ENCODE measurements at regions not wholly inside any gene's neighbourhood (a gene's known extent, or its start where the extent isn't known, plus 50 kb on each side); places are given as distances from the start of the nearest gene placed in this dataset.
A peak's percentile ranks its signal among the peaks of the same experiment; 100 is the strongest.
"Not testable (repeated sequence)": the region's sequence is repeated elsewhere in the genome, so short reads cannot be mapped to it uniquely, and the experiment has no call there.

- not testable (repeated sequence) for DNase-seq
These were observed 353.5 kb upstream of the HS6ST1 start for GRCh38 chr2:128671981-128672757.

- DNase-seq: not testable (repeated sequence)
These were observed 361.0 kb upstream of the HS6ST1 start for GRCh38 chr2:128679680-128680079.

DNA sequence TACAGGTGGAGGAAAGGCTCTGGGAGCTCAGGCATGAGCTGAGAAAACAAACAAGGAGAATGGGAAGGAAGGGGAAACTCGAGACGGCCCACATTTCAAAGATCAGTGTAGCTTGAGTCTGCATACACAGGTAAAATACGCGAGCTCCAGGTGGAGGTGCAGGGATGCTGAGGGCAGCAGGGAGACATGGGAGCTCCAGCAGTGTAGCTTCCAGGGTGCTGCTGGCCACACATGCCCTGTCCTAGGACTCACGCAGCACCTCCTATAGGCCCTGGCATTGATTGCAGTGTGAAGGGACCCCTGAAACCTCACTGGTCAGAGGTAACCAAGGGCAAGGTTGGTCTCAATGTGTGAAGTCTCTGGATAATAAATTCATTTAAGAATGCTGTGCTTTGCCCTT lies 362.8 kb upstream of the HS6ST1 start:
- no peak for DNase-seq

GRCh38 chr2:128682266-128682665 lies 363.6 kb upstream of the HS6ST1 start:
- DNase-seq: no peak

DNA sequence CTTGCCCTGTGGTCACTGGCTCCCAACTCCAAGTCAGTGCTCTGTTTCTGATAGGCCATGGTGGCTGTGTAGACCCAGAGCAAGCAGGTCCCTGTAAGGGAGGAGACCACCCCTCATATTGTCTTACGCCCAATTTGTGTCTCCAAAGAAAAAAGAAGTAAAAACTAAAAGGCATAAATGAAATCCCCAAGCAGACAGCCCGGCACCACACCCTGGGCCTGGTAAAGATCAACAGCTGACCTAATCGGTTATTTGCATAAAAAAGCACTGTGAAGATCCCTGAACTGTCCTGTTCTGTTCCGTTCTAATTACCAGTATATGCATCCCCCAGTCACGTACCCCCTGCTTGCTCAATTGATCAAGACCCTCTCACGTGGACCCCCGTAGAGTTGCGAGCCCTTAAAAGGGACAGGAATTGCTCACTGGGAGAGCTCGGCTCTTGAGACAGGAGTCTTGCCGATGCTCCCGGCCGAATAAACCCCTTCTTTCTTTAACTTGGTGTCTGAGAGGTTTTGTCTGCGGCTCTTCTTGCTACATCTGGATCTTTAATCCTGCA lies 364.1 kb upstream of the HS6ST1 start:
- no peak for DNase-seq

- DNase-seq: no peak
These were observed 365.9 kb upstream of the HS6ST1 start for GRCh38 chr2:128684523-128684922.

DNA sequence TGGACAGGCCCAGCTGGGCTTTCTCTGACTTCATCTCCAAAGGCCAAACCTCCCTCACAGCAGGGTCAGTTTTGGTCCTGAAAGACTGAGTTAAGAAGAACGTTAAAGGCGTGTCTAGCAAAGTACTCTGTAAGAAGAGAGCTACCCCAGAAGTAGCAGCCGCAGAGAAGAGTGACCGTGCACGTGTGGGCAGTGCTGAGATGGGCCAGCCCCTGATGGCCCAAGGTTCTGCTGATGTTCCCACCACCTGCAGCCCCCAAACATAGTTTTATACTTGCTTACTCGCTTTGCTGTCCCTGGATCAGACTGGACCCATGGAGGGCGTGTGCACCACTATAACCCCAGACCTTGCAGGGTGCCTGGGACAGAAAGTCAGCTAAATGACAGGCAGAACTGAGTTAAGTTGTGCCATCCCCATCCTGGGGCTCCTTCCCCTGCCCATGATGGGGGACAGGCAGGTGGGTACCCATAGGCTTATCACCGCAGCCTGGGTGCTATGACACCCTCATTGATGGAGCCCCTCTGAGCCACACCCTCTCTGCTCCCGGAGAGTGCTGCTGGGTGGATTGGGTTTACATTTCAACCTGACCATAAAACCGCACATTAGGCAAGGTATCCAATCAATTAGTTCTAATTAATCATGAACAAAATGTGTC lies 367.3 kb upstream of the HS6ST1 start:
- DNase-seq: no peak

GRCh38 chr2:128686497-128686859 lies 367.8 kb upstream of the HS6ST1 start:
- peak; percentile 7 for DNase-seq

DNA sequence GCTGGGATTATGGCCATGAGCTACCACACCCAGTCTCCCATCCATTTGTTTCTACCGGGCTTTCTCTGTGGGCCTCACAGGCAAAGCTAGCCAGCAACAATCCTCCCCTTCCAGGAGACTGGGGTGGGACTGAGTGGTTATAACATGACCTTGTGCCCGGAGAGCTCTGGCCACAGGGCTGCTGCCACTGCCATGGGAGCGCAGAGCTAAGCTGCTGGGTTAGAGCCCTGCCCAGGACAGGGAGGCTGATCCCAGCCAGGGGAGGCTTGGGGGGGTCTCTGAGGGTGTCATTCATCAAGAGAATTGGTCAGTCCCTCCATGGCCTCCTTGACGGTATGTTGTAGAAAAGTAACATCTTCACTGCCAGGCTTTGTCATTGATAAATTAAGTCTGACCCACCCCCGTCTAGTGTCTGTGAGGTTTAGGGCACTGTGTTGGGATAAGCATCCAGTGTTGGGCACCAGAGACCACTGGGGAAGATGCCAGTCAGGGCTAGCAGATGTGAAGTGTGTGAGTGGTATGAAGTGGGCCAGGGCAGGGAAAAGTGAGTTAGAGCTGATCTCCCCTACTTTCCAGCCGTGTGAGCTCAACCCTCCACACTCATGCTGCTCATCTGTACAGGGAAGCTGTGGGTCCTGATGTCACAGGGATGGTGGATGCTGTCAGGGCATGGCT lies 368.4 kb upstream of the HS6ST1 start:
- DNase-seq: no peak

- no peak for DNase-seq
These were observed 368.9 kb upstream of the HS6ST1 start for GRCh38 chr2:128687565-128687964.

DNA sequence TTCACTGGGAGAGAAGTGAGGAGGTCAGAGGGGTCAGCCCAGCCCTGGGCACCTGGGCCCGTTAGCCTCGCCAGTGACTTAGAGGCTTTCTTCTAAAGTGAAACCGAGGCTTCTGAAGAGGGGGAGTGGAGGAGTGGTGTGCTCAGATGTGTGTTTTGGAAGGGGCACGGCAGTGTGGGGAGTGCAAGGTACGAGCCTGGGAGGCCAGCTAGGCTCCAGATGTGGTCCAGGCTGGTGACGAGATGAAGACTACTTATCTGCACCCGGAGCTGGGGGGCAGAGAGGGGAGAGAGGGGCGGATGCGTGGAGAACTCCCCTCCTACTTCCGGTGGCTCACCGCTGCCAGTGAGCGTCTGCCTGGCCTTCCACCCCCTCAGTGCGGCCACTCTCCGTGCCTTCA lies 371.3 kb upstream of the HS6ST1 start:
- no peak for DNase-seq

- DNase-seq: no peak
These were observed 371.8 kb upstream of the HS6ST1 start for GRCh38 chr2:128690431-128690830.

DNA sequence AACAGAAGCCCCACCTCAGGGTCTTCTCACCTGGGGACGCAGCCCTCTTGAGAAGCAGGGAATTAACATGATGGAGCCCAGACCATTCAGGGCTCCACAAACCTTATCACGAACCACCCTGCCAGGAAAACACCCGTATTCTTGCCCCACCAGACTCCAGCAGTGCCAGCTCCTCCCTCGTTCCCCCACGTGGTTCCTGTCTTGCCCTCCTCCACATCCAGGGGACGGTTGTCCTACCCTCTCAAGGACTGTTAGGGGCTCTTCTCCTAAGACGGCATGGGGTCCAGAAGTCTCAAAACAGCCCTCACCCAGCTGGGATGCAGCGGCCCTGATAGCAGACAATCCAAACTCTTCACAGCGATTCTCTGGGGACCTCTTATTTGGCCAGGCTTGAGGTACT lies 372.2 kb upstream of the HS6ST1 start:
- no peak for DNase-seq

GRCh38 chr2:128691526-128691925 lies 372.9 kb upstream of the HS6ST1 start:
- no peak for DNase-seq

DNA sequence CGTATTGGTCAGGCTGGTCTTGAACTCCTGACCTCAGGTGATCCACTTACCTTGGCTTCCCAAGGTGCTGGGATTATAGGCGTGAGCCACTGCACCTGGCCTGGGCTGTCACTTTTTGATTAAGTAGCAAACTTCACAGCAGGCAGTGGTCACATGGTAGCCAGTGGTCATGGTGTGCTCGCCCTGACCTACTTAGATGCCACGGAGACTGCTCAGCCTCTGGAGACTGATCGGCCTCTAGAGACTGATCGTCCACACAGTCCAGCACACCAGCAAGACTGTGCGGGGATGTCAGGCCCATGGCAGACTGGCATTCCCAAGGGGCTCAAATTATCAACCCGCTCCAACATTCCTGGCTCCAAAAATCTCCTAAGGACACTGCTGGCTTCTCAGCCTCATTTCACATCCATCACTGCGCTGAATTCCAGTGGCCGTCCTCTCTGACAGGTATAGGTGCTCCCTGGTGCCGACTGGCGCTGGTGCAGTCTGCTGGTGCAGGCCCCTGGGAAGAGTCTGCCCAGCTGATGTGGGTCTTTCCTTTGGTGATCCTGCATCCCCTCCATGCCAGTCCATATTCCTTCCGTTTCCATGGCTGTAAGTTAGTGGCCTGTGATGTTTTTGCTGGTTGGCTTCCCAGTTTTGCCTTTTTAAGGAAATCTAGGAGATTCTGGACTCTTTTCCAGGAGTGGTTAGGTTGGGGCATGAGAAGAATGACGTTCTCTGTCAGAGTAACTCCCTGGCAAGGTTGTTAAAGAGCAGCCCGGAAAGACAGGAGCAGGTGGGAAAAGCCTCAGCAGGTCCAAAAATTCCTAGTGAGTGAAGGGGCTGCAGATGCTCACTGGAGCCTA lies 374.5 kb upstream of the HS6ST1 start:
- DNase-seq: no peak

DNA sequence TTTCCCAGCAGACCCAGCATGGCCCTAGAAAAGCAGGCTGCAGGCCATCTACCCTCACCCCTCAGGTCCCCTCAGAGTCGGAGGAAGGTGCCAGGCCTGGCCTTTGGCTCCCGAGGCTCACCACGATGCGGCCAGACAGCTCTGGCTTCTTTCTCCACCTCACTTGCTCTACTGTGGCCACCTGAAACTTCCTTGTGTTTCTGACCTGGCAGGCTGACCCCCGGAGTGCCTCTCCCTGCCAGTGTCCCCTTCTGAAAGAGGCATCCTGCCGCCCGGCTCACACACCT lies 375.0 kb upstream of the HS6ST1 start:
- DNase-seq: no peak

DNA sequence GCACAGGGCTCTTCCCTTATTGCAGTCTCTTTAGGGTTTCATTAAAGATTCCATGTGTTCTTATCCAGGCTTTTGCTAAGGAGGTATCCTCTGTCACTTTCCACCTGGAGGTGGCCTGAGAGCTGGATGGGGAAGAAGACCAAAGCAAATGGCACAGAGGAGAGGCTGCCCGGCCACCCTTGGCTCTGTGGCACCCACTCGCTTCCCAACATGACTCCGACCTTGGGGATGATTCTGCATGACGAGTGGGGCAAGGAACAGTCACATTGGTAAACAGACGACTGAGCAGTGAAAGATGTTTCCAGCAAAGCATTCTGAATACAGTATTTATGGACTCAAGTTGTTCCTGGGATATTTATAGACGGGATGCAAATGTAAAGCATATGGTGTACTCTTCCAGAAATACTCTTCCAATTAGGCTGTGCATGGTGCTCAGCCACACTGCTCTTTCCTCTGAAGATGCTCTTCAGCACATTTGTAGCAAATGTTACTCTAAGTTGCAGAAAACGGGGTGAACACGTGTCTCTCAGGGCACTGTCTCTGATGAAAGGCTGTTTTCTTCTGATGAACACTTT lies 377.1 kb upstream of the HS6ST1 start:
- no peak for DNase-seq

DNA sequence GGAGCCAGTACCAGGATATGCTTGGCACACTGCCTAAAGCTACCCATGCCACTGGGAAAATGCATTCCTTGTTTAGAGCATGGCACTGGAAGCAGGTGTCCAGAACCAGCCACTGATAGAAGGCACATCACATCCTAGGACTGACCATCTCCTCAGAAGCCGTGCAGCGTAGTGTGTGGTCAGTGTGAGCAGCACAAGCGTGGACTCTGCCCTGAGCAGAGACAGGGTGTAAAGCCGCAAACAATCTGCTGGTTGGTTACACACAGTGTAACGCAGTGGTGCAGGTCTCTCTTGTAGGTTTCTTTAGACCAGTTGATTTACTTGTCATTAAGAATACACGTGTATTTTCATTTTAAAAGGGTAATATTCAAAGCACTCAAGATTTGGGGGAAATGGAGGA lies 377.8 kb upstream of the HS6ST1 start:
- no peak for DNase-seq

DNA sequence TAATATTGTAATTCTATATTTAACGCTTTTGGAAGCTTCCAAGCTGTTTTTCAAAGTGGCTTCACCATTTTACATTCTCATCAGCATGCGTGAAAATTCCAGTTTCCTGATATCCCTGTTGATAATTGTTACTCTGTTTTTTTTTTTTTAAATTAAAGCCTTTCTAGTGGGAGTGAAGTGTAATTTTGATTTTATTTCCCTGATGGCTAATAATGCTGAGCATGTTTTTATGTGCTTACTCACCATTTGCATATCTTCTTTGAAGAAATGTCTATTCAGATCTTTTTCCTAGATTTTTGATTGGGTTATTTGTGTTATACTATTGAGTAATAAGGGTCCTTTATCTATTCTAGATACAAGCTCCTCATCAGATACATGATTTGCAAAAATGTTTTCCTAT lies 382.8 kb upstream of the HS6ST1 start:
- DNase-seq: no peak

GRCh38 chr2:128702616-128703015 lies 383.9 kb upstream of the HS6ST1 start:
- no peak for DNase-seq

DNA sequence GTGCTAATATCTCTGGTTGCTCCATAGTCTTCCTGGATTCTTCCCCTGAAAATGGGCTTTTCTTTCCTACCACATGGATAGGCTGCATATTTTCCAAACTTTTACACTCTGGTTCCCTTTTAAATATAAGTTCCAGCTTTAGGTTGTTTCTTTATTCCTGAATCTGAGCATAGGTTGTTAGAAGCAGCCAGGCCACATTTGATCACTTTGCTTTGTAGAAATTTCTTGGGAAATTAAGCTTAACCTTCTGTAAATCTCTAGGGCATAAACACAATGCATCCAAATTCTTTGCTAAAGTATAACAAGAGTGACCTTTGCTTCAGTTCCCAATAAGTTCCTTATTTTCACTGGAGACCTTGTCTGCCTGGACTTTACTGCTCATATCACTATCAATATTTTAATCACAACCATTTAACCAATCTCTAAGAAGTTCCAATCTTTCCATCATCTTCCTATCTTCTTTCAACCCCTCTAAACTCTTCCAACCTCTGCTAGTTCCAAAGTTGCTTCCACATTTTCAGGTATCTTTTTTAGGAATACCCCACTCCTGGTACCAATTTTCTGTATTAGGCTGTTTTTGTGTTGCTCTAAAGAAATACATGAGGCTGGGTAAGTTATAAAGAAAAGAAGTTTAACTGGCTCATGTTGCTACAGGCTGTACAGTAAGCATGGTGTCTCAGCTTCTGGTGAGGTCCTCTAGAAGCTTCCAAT lies 389.6 kb upstream of the HS6ST1 start:
- DNase-seq: no peak

DNA sequence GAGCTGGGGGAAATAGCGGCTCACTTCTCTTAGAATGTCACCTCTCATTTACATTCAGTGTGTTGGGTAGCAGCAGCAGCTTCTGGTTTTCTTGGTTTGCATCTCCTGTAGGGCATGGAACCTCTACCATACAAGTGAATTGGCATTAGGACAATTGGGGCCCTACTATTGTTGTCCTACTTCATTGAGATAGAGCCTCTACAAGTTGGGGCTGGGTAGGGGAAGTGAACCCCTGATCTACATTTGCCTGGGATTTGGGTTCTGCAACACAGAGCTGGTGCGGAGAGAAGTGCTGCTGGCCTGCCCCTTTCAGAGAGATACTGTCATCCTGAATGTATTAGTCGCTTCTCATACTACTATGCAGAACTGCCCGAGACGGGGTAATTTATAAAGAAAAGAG lies 391.6 kb upstream of the HS6ST1 start:
- DNase-seq: no peak
